Kidney glomerular epithelial cell (primary cell): ENCODE measurements at regions not wholly inside any gene's neighbourhood (a gene's known extent, or its start where the extent isn't known, plus 50 kb on each side); places are given as distances from the start of the nearest gene placed in this dataset.
A peak's percentile ranks its signal among the peaks of the same experiment; 100 is the strongest.

Source experiments
- DNase-seq: peaks from one replicate; lab custom pipeline; 2025; lab: John Stamatoyannopoulos, UW

GRCh38 chr3:168241156-168241555 is 145.4 kb upstream of the GOLIM4 start:
- no peak for DNase-seq

DNA sequence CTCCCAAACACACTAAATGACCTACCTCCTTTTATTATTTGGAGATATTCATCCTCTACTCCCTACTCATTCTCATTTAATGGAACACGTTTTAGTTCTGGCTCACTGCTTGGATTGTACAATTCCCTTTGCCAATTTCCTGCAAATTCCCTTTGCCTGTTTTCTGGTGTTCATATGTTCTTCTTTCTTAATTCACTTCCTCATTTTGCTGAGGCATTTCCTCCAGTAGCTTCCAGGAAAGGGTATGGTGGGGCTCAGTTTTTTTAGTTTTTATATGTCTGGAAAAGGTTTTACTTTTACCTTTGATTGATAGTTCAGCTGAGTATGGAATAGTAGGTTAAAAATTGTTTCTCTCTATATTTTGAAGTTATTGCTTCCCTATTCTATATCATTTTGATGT is 143.6 kb upstream of the GOLIM4 start:
- DNase-seq: no peak

- DNase-seq: no peak
Measured at GRCh38 chr3:168233001-168233400, 137.3 kb upstream of the GOLIM4 start.

GRCh38 chr3:168223085-168223484 is 127.4 kb upstream of the GOLIM4 start:
- DNase-seq: no peak

GRCh38 chr3:168220556-168220955 is 124.8 kb upstream of the GOLIM4 start:
- no peak for DNase-seq

GRCh38 chr3:168219530-168219929 is 123.8 kb upstream of the GOLIM4 start:
- no peak for DNase-seq

GRCh38 chr3:168218600-168218999 is 122.9 kb upstream of the GOLIM4 start:
- DNase-seq: no peak

- no peak for DNase-seq
Measured at GRCh38 chr3:168216851-168217250, 121.1 kb upstream of the GOLIM4 start.

DNA sequence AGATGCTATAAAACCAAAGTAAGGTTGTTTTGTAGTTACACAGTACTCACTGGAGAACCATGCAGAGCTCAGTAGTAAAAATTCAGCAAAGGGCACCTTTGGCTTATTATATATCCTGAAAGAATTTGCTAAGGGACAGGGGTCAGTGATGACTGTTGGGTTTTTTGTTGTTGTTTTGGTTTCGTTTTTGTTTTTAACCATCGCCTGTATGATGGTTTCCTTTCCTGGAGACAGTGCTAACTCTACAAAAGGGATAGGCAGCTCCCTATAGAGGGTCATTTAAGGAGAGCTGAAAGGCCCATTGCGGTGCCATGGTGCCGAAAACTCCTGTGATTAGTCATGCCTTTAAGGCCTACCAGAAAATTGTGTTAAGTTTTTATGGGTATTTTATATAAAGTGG is 118.2 kb upstream of the GOLIM4 start:
- DNase-seq: no peak

- no peak for DNase-seq
Measured at GRCh38 chr3:168212664-168213285, 117.1 kb upstream of the GOLIM4 start.

- DNase-seq: no peak
Measured at GRCh38 chr3:168205451-168205850, 109.7 kb upstream of the GOLIM4 start.

DNA sequence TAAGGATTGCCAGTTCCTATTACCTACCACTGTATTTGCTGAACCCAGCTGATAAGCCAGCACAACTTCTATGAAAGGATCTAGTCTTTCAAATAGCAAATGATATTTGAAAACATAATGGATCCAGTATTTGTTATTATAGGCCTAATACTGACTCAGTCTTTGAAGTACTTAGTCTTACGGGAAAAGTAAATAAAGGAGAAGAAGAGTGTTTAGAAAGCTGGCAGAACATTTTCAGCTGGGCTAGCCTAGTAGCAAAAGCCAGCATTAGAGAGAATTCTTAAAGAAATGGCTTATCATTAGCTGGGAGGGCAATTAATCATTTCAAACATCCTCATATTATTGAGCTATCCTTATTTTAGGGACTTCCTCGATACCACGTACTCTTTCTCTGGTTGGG is 101.4 kb upstream of the GOLIM4 start:
- no peak for DNase-seq

- no peak for DNase-seq
Measured at GRCh38 chr3:168191856-168192255, 96.1 kb upstream of the GOLIM4 start.

DNA sequence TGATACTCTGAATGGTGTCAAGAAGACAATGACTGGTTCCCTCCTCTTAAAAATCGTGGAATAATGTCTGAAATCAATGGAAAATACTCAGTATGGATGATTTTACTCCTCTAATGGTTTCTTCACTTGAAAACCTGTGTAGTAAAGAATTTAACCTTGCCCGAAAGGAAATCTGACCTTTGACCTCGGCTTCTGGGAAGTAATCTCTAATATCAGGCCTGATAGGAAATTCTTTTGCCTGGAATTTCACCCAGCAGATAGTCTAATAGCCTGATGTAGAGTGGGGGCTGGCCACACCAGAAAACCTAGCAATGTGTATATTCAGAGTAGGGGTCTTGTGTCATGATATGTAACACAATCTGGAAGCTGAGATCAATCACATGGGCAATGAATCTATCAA is 91.5 kb upstream of the GOLIM4 start:
- no peak for DNase-seq

DNA sequence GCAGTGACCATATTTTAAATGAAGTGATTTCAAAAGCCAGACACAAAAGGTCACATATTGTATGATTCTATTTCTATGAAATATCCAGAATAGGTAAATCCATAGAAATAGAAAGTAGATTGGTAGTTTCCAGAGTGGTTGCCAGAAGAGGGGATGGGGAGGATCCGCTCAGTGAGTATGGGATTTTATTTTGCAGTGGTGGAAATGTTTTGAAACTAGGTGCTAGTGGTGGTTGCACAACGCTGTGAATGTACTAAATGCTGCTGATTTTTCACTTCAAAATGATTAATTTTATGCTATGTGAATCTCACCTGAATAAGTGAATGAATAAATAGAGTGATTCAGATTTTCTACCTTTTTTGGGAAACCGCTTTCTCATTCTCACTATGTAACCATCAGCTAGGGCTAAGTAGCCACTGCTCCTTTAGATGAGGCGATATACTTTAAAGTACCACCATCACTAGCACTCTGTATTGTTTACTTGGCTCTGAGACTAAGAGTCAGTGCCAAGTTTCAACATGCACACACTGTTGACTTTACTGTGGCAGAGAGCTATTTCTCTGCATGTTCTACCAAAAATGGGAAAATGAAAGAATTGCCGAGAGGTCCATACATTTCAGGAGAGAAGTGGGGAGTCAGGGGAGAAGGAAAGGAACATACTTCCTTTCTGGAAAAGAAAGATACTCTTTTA is 90.7 kb upstream of the GOLIM4 start:
- DNase-seq: no peak

DNA sequence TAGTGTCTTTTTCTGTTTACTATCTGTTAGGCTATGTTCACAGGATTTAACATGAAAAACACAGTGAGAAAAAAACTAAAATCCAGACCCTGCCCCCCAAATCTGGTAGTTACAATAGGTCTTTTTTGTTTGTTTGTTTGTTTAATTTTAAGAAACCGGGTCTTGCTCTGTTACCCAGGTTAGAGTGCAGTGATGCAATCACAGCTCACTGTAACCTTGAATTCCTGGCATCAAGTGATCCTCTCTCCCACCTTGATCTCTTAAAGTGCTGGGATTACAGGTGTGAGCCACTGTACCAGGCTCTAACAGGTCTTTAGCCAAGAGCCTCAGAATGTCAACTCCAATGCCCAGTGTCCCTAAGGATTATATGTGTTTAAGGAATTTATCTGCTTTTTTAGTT is 88.0 kb upstream of the GOLIM4 start:
- no peak for DNase-seq

GRCh38 chr3:168168743-168169142 is 73.0 kb upstream of the GOLIM4 start:
- DNase-seq: no peak

GRCh38 chr3:168165390-168166269 is 69.9 kb upstream of the GOLIM4 start:
- DNase-seq: peak; percentile 62

GRCh38 chr3:168162172-168162571 is 66.4 kb upstream of the GOLIM4 start:
- DNase-seq: no peak

GRCh38 chr3:168161696-168162095 is 66.0 kb upstream of the GOLIM4 start:
- DNase-seq: no peak

DNA sequence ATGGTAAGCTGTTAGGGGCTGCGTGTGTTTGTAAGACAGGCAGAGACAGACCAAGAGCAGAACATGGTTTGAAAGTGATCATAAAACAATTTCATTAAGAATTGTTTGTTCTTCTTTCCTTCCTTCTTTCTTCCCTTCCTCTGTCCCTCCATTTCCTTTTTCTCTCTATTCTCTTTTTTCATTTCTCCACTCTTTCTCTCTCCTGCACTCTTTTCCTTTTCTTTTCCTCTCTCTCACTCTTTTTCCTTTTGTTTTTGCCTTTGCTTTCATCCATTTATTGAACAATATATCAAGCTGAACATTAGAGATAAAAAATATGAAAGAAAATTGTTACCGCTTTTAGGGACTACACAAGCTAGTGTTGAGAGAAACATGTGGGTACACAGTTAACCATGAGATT is 62.2 kb upstream of the GOLIM4 start:
- no peak for DNase-seq

GRCh38 chr3:168157099-168157700 is 61.5 kb upstream of the GOLIM4 start:
- DNase-seq: no peak

- no peak for DNase-seq
Measured at GRCh38 chr3:168156479-168156878, 60.8 kb upstream of the GOLIM4 start.
